ENCODE measurements at regions not wholly inside any gene's neighbourhood (a gene's known extent, or its start where the extent isn't known, plus 50 kb on each side); places are given as distances from the start of the nearest gene placed in this dataset.

GRCh38 chr2:75292826-75293225 lies 93.5 kb upstream of the TACR1 start:
- TF ChIP-seq POLR2A (IDR thresholded peaks at IDR 0.05) (no peak), CTCF (IDR thresholded peaks at IDR 0.05) (no peak)

Measured in testis (tissue), 2 donors.